ENCODE measurements at regions not wholly inside any gene's neighbourhood (a gene's known extent, or its start where the extent isn't known, plus 50 kb on each side); places are given as distances from the start of the nearest gene placed in this dataset.

DNA sequence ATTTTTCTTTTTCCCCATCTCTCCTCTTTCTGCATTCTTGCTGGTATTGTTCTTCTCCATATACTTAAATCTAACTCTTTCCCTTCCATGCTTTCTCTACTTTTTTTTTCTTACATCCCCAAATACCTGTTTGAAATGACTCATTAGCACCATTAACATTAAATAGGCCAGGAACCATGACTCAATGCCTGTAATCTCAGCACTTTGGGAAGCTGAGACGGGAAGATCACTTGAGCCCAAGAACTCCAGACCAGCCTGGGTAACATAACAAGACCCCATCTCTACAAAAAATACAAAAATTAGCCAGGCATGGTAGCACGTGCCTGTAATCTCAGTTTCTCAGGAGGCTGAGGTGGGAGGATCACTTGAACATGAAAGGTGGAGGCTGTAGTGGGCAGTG is 1026.8 kb downstream of the GATA3 start:
- no peak for DNase-seq
- intact Hi-C loops (cut with DNase I, micrococcal nuclease): no loop called here
- Mint-ChIP-seq H3K4me3 (no peak overlapping the region), H3K36me3 (ENCODE audit: low read depth) (no peaks in the 10 kb centered on the region), H3K27me3 (peaks cover 4% of the 10 kb centered on the region), H3K4me1 (ENCODE audit: low read depth) (peaks cover 16% of the 10 kb centered on the region), H3K9me3 (no peaks in the 10 kb centered on the region), H3K27ac (no peak overlapping the region)
- ATAC-seq (ENCODE audit: poor library complexity): no peak
- POLR2A ChIA-PET: no interaction called here
- TF ChIP-seq, protein P1, sequence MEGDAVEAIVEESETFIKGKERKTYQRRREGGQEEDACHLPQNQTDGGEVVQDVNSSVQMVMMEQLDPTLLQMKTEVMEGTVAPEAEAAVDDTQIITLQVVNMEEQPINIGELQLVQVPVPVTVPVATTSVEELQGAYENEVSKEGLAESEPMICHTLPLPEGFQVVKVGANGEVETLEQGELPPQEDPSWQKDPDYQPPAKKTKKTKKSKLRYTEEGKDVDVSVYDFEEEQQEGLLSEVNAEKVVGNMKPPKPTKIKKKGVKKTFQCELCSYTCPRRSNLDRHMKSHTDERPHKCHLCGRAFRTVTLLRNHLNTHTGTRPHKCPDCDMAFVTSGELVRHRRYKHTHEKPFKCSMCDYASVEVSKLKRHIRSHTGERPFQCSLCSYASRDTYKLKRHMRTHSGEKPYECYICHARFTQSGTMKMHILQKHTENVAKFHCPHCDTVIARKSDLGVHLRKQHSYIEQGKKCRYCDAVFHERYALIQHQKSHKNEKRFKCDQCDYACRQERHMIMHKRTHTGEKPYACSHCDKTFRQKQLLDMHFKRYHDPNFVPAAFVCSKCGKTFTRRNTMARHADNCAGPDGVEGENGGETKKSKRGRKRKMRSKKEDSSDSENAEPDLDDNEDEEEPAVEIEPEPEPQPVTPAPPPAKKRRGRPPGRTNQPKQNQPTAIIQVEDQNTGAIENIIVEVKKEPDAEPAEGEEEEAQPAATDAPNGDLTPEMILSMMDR (IDR thresholded peaks at IDR 0.05): no peak
- Histone ChIP-seq H3K36me3 (ENCODE audit: insufficient read depth, low read length) (no peaks in the 10 kb centered on the region), H3K4me3 (ENCODE audit: low read length) (no peak overlapping the region), H3K9me3 (ENCODE audit: control insufficient read depth in 1 of 2, insufficient read depth in 1 of 2, low read length in 2 of 2) (no peaks in the 10 kb centered on the region), H3K27ac (ENCODE audit: low read depth in 1 of 2, low read length in 2 of 2) (no peak overlapping the region), H3K27me3 (ENCODE audit: control insufficient read depth in 1 of 2, insufficient read depth in 2 of 2, low read length in 2 of 2) (no peaks in the 10 kb centered on the region), H3K4me1 (ENCODE audit: insufficient read depth, low read length) (no peaks in the 10 kb centered on the region)
- CTCF ChIA-PET: no interaction called here

DNA sequence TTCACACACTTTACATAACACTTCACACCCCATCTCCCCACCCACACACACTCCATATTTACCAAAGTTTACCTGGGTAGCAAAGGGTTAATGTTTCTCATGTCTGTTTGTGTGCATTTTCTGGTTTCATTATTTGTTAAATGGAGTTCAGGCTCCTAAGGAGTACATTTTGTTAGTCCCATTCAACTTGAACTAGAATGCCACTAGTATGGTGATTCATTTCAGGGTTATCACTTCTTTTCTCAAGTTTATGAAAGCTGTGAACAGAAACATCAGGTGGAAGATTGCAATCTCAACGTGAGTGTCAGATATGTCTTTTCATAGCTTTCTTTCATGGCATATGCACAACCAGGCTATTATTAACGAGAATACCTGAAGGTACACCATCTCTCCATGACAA is 1027.5 kb downstream of the GATA3 start:
- no peak overlapping the region for H3K4me3 Mint-ChIP-seq
- Histone ChIP-seq H3K27me3 (ENCODE audit: control insufficient read depth in 1 of 2, insufficient read depth in 2 of 2, low read length in 2 of 2) (no peaks in the 10 kb centered on the region), H3K4me3 (ENCODE audit: low read length) (no peak overlapping the region), H3K9me3 (ENCODE audit: control insufficient read depth in 1 of 2, insufficient read depth in 1 of 2, low read length in 2 of 2) (no peaks in the 10 kb centered on the region), H3K4me1 (ENCODE audit: insufficient read depth, low read length) (no peaks in the 10 kb centered on the region), H3K27ac (ENCODE audit: low read depth in 1 of 2, low read length in 2 of 2) (no peak overlapping the region), H3K36me3 (ENCODE audit: insufficient read depth, low read length) (no peaks in the 10 kb centered on the region)
- peaks cover 4% of the 10 kb centered on the region for H3K27me3 Mint-ChIP-seq
- no peak for DNase-seq
- no peaks in the 10 kb centered on the region for H3K9me3 Mint-ChIP-seq
- no peak overlapping the region for H3K27ac Mint-ChIP-seq
- TF ChIP-seq, protein P1 (IDR thresholded peaks at IDR 0.05): no peak
- intact Hi-C loops (cut with DNase I, micrococcal nuclease): no loop called here
- ChIA-PET CTCF (no interaction called here), POLR2A (interaction anchor here (0.9 to 3.8 kb wide), 2 partner anchors 14 to 756 kb away, joined by 3 to 23 read pairs; no protein-coding TSS in a partner anchor)
- no peaks in the 10 kb centered on the region for H3K36me3 Mint-ChIP-seq (ENCODE audit: low read depth)
- ATAC-seq (ENCODE audit: poor library complexity): no peak
- H3K4me1 Mint-ChIP-seq (ENCODE audit: low read depth): peaks cover 16% of the 10 kb centered on the region

DNA sequence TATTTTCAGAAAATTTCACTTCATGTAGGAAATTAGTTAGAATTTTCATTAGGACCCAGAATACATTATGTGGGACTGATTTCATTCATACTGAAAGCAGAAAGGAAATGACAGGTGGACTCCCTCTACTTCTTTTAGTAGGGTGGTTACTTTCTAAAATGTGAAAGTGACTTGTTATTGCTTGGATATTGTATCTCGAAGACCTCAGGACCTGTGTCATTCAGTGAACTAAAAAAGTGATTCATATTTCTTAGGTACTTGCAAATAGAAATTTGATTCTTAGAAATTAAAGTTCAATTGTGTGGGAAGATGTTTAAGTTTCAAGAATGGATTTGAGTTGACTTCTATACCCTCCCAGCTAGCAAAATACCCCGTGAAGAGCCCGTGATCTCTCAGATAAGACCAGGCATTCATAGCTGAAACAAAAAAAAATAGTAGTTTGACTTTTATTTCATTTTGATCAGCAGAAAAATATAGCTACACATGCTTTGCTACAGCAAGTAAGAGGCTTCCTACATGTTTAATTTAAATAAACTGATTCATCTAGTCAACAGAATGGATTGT is 1037.1 kb downstream of the GATA3 start:
- TF ChIP-seq, protein P1 (IDR thresholded peaks at IDR 0.05): no peak
- Histone ChIP-seq H3K9me3 (ENCODE audit: control insufficient read depth in 1 of 2, insufficient read depth in 1 of 2, low read length in 2 of 2) (no peaks in the 10 kb centered on the region), H3K27ac (ENCODE audit: low read depth in 1 of 2, low read length in 2 of 2) (no peak overlapping the region), H3K36me3 (ENCODE audit: insufficient read depth, low read length) (no peaks in the 10 kb centered on the region), H3K27me3 (ENCODE audit: control insufficient read depth in 1 of 2, insufficient read depth in 2 of 2, low read length in 2 of 2) (no peaks in the 10 kb centered on the region), H3K4me1 (ENCODE audit: insufficient read depth, low read length) (peaks cover 10% of the 10 kb centered on the region), H3K4me3 (ENCODE audit: low read length) (no peak overlapping the region)
- H3K4me1 Mint-ChIP-seq (ENCODE audit: low read depth): peaks cover 30% of the 10 kb centered on the region
- ATAC-seq (ENCODE audit: poor library complexity): peak; percentile 19
- POLR2A ChIA-PET: interaction anchor here (0.6 to 0.9 kb wide), 2 partner anchors 22 to 70 kb away, joined by 3 read pairs; no protein-coding TSS in a partner anchor
- peaks cover 4% of the 10 kb centered on the region for H3K36me3 Mint-ChIP-seq (ENCODE audit: low read depth)
- DNase-seq: peak in 1 of 14 experiments; percentile 35
- no peaks in the 10 kb centered on the region for H3K27me3 Mint-ChIP-seq
- H3K4me3 Mint-ChIP-seq: peak overlapping the region; percentile 32
- intact Hi-C loops (cut with DNase I, micrococcal nuclease): loop anchor here in 1 of 2 experiments (10.0 kb wide), 1 partner anchor 757 kb away; no protein-coding TSS in a partner anchor
- H3K9me3 Mint-ChIP-seq: no peaks in the 10 kb centered on the region
- H3K27ac Mint-ChIP-seq: peak overlapping the region; percentile 48
- CTCF ChIA-PET: no interaction called here

Data from CD4-positive, alpha-beta T cell (primary cell).